Adrenal gland (tissue), 5 donors: ENCODE measurements at regions not wholly inside any gene's neighbourhood (a gene's known extent, or its start where the extent isn't known, plus 50 kb on each side); places are given as distances from the start of the nearest gene placed in this dataset.

ENCODE experiments used
- POLR2A ChIP-seq, 2 donors: fragments of 450-650 bp; IDR thresholded peaks; one replicate each; pipeline ENCODE4 v1.6.1; 2017; ENCODE audit warnings: antibody characterized with exemption in 2 of 2, mild to moderate bottlenecking in 2 of 2, moderate library complexity in 1 of 2
- TF ChIP-seq, protein P1 (sequence below), 6 experiments: fragments of 450-650 bp in 4 of 6; fragments of 200-600 bp in 2 of 6; sonication (generic) in 1 of 6; IDR thresholded peaks; 1 replicate in 5 of 6; 2 replicates in 1 of 6; pipeline versions ENCODE4 v1.5.1 to v1.8.0; 2016 to 2021; ENCODE audit warnings: antibody characterized with exemption in 6 of 6, mild to moderate bottlenecking in 2 of 6, moderate library complexity in 1 of 6
- donor health status: DM: no; HTN: no; CAD: no.

GRCh38 chr2:4780679-4781078, 911.5 kb upstream of the SOX11 start:
- TF ChIP-seq, protein P1, sequence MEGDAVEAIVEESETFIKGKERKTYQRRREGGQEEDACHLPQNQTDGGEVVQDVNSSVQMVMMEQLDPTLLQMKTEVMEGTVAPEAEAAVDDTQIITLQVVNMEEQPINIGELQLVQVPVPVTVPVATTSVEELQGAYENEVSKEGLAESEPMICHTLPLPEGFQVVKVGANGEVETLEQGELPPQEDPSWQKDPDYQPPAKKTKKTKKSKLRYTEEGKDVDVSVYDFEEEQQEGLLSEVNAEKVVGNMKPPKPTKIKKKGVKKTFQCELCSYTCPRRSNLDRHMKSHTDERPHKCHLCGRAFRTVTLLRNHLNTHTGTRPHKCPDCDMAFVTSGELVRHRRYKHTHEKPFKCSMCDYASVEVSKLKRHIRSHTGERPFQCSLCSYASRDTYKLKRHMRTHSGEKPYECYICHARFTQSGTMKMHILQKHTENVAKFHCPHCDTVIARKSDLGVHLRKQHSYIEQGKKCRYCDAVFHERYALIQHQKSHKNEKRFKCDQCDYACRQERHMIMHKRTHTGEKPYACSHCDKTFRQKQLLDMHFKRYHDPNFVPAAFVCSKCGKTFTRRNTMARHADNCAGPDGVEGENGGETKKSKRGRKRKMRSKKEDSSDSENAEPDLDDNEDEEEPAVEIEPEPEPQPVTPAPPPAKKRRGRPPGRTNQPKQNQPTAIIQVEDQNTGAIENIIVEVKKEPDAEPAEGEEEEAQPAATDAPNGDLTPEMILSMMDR (IDR thresholded peaks at IDR 0.05), result no peak
- TF ChIP-seq POLR2A (IDR thresholded peaks at IDR 0.05), result no peak
